GM12865 (cell line): ENCODE measurements at regions not wholly inside any gene's neighbourhood (a gene's known extent, or its start where the extent isn't known, plus 50 kb on each side); places are given as distances from the start of the nearest gene placed in this dataset.

Experiments used
- DNase-seq: peaks from one replicate; pipeline ENCODE4 v3.0.0; 2010; ENCODE audit warnings: low read depth
- H3K4me3 ChIP-seq: 2 replicates; pipeline ENCODE4 v1.5.1; 2011; ENCODE audit warnings: mild to moderate bottlenecking, low read depth, low read length, control low read depth
- TF ChIP-seq, protein P1 (sequence below): IDR thresholded peaks from 2 replicates; pipeline ENCODE4 v1.5.1; 2011; ENCODE audit warnings: low read length, control low read depth, low read depth, inconsistent platforms; ENCODE audit not compliant: insufficient read depth; ENCODE audit errors: missing control alignments

DNA sequence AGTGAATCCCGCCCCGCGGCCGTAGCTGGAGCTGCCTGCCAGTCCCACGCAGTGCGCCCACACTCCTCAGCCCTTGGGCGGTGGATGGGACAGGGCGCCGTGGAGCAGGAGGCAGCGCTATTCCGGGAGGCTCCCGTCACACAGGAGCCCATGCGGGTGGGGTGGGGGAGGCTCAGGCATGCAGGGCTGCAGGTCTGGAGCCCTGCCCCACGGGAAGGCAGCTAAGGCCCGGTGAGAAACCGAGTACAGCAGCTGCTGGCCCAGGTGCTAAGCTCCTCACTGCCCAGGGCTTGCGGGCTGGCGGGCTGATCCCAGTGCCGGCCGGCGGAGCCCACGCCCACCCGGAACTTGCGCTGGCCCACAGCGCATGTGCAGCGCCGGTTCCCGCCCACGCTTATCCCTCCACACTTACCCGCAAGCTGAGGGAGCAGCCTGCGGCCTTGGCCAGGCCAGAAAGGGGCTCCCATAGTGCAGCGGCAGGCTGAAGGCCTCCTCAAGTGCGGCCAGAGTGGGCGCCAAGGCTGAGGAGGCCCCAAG, 1152.8 kb upstream of the CELF4 start:
- TF ChIP-seq, protein P1, sequence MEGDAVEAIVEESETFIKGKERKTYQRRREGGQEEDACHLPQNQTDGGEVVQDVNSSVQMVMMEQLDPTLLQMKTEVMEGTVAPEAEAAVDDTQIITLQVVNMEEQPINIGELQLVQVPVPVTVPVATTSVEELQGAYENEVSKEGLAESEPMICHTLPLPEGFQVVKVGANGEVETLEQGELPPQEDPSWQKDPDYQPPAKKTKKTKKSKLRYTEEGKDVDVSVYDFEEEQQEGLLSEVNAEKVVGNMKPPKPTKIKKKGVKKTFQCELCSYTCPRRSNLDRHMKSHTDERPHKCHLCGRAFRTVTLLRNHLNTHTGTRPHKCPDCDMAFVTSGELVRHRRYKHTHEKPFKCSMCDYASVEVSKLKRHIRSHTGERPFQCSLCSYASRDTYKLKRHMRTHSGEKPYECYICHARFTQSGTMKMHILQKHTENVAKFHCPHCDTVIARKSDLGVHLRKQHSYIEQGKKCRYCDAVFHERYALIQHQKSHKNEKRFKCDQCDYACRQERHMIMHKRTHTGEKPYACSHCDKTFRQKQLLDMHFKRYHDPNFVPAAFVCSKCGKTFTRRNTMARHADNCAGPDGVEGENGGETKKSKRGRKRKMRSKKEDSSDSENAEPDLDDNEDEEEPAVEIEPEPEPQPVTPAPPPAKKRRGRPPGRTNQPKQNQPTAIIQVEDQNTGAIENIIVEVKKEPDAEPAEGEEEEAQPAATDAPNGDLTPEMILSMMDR: no peak
- H3K4me3 ChIP-seq: no peak overlapping the region
- no peak for DNase-seq

DNA sequence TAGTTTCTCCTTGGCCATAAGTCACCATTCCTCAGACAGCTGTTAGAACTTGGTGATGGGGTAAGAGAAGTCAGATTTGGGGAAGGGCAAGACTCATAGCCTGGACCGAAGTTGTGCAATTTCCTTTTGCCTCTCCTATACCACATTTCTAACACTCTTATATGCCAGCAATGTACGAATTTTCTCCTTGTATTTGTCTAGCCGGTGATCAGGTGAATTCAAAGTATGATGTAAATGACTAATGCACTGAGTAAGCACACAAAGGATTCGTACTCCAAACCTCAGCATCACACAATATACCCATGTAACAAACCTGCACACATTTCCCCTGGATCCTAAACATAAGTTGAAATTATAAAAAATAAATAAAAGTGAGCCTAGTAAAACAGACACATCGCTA, 1143.5 kb upstream of the CELF4 start:
- DNase-seq: no peak
- TF ChIP-seq, protein P1: no peak

DNA sequence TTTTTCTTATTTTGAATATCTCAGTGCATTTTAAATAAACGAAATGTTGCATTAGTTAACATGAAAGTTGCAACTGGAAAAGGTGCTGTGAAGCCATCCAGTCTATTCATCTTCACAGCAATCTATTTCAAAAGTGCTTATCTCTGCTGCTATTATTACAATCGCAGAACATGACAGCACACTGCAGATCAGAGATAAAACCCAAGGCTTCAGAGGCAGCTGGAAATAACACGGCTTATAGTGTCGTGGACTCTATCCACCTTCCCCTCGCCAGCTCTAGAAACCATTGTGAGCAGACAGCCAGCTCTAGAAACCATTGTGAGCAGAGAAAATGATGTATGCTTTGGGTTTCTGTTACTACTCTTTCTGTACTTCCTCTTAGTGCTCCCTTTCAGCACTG, 1140.8 kb upstream of the CELF4 start:
- H3K4me3 ChIP-seq: no peak overlapping the region
- DNase-seq: no peak
- TF ChIP-seq, protein P1: no peak

More for the DNA sequence above, 1143.5 kb upstream of the CELF4 start:
- H3K4me3 ChIP-seq: no peak overlapping the region

DNA sequence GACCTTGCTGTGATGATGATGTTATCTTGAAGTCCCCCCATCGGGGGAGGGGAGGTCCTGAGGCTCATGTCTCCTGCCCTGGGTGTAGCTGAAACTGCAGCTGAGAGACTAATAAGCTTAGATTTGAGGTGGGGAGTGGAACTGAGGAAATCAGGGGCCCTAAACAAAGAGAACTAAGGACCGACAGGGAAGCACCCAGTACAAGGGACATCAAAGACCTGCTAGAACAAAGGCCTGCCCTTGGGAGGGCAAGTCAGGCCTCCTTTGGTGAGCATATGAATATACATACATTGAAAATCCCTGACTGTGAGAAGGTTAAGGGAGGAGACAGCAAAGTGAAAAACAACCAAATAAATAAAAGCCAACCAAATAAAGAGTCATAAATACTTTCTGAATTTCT, 1132.5 kb upstream of the CELF4 start:
- TF ChIP-seq, protein P1: no peak
- DNase-seq: no peak
- H3K4me3 ChIP-seq: no peak overlapping the region

DNA sequence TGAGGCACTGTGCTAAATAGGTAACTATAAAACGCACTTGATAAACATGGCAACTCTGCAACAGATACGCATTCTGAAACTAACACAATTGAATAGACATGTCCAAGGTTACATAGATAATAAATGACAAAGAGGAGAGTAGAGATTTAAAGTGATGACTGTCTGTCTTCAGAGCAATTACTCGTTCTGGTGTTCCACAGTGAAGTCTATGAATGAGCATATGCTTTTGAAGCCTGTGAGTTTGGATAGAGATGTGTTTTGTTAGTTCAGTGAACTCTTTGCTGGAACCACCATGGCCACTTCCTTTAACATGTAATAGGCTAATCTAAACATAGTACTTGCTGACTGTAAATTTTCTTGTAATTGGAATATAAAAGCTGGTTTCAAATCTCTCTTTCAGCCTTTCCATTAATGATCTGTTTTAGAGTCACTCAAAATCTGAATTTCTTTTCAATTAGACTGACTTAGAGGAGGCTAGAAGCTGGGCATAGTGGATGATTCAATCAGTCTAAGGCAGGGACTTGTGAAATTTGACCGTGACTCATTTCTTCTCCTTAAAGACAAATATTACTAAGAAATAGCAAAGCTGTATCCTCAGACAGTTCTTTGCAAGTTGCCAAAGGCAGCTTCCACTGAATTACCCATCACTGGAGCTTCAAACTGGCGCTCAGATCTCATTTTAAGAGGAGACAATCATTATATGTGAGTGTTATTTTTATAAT, 1130.1 kb upstream of the CELF4 start:
- DNase-seq: peak; percentile 13
- H3K4me3 ChIP-seq: no peak overlapping the region
- TF ChIP-seq, protein P1: no peak

DNA sequence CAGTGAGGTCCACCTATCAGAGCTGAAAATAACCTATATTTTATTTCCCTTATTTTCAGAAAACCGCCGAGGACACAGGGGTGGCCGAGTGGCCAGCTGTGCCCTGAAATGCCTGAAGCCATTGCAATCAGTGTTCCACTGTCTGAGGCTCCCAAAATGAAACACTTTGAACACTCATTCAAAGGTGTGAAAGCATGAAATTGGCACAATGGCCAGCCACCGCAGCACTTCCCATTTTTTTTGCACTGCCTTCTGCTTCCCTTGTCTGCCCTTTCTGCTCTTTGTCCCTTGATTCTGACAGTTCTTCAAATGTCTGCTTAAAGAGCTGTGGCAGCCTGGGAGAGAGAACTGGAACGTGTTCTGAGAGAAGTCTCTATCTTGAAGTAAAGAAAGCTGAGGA, 1127.5 kb upstream of the CELF4 start:
- H3K4me3 ChIP-seq: no peak overlapping the region
- TF ChIP-seq, protein P1: no peak
- DNase-seq: no peak

DNA sequence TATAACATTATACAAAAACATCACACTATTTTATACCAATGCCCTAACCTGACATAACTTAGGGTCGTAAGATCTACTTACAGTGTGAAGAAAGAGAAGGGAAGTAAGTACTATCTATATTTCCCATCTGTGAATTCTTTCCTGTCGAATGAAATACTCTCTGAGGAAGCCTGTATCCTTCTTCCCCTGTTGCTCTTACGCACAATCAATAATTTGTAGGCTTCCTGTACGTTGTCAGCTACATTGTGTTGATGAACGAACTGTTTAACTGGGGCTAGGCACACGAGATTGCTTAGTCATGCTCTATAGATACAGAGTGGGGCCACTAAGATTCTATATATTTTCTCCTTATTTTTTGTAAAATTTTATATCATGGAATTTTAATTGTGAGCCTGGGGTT, 1125.0 kb upstream of the CELF4 start:
- H3K4me3 ChIP-seq: no peak overlapping the region
- DNase-seq: no peak
- TF ChIP-seq, protein P1: no peak
